ENCODE measurements at regions not wholly inside any gene's neighbourhood (a gene's known extent, or its start where the extent isn't known, plus 50 kb on each side); places are given as distances from the start of the nearest gene placed in this dataset.

DNA sequence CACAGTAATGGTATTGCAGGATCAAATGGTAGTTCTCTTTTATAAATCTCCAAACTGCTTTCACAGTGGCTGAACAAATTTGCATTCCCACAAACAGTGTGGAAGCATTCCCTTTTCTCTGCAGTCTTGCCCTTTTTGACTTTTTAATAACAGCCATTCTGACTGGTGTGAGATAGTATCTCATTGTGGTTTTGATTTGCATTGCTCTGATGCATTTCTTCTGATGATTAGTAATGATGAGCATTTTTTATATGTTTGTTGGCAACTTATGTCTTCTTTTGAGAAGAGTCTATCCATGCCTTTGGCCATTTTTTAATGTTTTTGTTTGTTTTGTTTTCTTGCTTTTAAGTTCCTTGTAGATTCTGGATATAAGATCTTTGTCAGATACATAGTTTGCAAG lies 316.1 kb upstream of the TMCO5A start:
- DNase-seq (ENCODE audit: low read depth in 1 of 2, low spot score in 1 of 2) = no peak
- Histone ChIP-seq H3K4me3 (replicated peaks; ENCODE audit: insufficient read depth, low read length) (no peak overlapping the region), H3K27ac (replicated peaks) (no peak overlapping the region), H3K27me3 (ENCODE audit: insufficient read depth, poor library complexity, severe bottlenecking) (no peaks in the 10 kb centered on the region)
- TF ChIP-seq, protein P1, sequence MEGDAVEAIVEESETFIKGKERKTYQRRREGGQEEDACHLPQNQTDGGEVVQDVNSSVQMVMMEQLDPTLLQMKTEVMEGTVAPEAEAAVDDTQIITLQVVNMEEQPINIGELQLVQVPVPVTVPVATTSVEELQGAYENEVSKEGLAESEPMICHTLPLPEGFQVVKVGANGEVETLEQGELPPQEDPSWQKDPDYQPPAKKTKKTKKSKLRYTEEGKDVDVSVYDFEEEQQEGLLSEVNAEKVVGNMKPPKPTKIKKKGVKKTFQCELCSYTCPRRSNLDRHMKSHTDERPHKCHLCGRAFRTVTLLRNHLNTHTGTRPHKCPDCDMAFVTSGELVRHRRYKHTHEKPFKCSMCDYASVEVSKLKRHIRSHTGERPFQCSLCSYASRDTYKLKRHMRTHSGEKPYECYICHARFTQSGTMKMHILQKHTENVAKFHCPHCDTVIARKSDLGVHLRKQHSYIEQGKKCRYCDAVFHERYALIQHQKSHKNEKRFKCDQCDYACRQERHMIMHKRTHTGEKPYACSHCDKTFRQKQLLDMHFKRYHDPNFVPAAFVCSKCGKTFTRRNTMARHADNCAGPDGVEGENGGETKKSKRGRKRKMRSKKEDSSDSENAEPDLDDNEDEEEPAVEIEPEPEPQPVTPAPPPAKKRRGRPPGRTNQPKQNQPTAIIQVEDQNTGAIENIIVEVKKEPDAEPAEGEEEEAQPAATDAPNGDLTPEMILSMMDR (IDR thresholded peaks at IDR 0.05; ENCODE audit: insufficient read depth, low read length) = no peak
- no peak for TF ChIP-seq POLR2AphosphoS5 (IDR thresholded peaks at IDR 0.05; ENCODE audit: low read depth)
- no peak for TF ChIP-seq GABPA (IDR thresholded peaks at IDR 0.05; ENCODE audit: low read depth)

DNA sequence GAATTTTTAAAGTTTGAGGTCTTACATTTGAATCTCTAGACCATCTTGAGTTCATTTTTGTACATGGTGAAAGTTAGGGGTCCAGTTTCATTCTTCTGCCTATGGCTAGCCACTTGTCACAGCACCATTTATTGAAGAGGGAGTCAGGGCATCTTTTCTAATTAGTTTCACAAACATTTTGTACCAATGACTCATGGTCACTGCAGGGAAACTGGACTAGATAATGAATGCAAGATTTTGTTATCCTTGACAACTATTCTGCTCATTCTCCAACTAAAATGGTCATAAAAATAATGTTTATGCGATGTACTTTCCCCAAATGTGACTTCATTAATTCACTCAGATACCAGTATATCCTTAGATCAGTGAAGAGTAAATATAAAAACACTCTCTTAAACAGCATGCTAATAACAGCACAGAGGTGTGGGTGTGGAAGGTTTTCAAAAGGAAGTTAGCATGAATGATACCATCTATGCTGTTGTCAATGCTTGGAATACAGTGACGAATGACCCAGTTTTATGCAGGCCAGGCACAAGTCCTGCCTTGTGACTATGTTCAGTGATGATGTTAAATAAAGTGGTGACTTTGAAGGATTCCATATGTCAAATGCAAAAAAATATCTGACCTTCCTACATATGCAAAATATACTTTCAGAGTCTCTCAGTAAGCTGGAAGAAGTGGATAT lies 314.9 kb upstream of the TMCO5A start:
- Histone ChIP-seq H3K27ac (replicated peaks) (no peak overlapping the region), H3K27me3 (ENCODE audit: insufficient read depth, poor library complexity, severe bottlenecking) (no peaks in the 10 kb centered on the region), H3K4me3 (replicated peaks; ENCODE audit: insufficient read depth, low read length) (no peak overlapping the region)
- TF ChIP-seq, protein P2, sequence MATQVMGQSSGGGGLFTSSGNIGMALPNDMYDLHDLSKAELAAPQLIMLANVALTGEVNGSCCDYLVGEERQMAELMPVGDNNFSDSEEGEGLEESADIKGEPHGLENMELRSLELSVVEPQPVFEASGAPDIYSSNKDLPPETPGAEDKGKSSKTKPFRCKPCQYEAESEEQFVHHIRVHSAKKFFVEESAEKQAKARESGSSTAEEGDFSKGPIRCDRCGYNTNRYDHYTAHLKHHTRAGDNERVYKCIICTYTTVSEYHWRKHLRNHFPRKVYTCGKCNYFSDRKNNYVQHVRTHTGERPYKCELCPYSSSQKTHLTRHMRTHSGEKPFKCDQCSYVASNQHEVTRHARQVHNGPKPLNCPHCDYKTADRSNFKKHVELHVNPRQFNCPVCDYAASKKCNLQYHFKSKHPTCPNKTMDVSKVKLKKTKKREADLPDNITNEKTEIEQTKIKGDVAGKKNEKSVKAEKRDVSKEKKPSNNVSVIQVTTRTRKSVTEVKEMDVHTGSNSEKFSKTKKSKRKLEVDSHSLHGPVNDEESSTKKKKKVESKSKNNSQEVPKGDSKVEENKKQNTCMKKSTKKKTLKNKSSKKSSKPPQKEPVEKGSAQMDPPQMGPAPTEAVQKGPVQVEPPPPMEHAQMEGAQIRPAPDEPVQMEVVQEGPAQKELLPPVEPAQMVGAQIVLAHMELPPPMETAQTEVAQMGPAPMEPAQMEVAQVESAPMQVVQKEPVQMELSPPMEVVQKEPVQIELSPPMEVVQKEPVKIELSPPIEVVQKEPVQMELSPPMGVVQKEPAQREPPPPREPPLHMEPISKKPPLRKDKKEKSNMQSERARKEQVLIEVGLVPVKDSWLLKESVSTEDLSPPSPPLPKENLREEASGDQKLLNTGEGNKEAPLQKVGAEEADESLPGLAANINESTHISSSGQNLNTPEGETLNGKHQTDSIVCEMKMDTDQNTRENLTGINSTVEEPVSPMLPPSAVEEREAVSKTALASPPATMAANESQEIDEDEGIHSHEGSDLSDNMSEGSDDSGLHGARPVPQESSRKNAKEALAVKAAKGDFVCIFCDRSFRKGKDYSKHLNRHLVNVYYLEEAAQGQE (IDR thresholded peaks at IDR 0.05; ENCODE audit: insufficient replicate concordance, low read depth) = no peak
- TF ChIP-seq POLR2AphosphoS5 (IDR thresholded peaks at IDR 0.05; ENCODE audit: low read depth) (no peak), GABPA (IDR thresholded peaks at IDR 0.05; ENCODE audit: low read depth) (no peak)
- DNase-seq (ENCODE audit: low read depth in 1 of 2, low spot score in 1 of 2) = no peak

DNA sequence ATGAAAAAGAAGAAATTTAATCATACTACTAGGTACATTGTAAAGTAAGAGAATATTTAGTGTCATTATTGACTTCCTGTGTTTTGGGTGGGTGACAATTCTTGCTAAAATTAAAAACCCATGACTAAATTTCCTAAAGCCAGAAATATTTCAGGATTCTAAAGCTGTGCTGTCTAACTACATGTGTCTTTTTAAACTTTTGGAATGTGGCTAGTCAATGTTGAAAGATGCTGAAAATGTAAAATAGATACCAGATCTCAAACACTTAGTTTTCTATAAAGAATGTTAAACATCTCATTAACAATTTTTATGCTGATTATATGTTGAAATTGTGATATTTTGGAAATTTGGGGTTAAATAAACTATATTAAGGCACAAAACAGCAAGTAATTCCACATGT lies 308.9 kb upstream of the TMCO5A start:
- TF ChIP-seq GABPA (IDR thresholded peaks at IDR 0.05; ENCODE audit: low read depth) = no peak
- TF ChIP-seq, protein P2 (IDR thresholded peaks at IDR 0.05; ENCODE audit: insufficient replicate concordance, low read depth) = no peak
- no peak for TF ChIP-seq SPI1 (IDR thresholded peaks at IDR 0.05; ENCODE audit: borderline replicate concordance, low read depth)
- TF ChIP-seq POLR2AphosphoS5 (IDR thresholded peaks at IDR 0.05; ENCODE audit: low read depth) = no peak
- TF ChIP-seq, protein P1 (IDR thresholded peaks at IDR 0.05; ENCODE audit: insufficient read depth, low read length) = no peak
- Histone ChIP-seq H3K27me3 (ENCODE audit: insufficient read depth, poor library complexity, severe bottlenecking) (no peaks in the 10 kb centered on the region), H3K4me3 (replicated peaks; ENCODE audit: insufficient read depth, low read length) (no peak overlapping the region), H3K27ac (replicated peaks) (no peak overlapping the region)
- DNase-seq (ENCODE audit: low read depth in 1 of 2, low spot score in 1 of 2) = no peak

DNA sequence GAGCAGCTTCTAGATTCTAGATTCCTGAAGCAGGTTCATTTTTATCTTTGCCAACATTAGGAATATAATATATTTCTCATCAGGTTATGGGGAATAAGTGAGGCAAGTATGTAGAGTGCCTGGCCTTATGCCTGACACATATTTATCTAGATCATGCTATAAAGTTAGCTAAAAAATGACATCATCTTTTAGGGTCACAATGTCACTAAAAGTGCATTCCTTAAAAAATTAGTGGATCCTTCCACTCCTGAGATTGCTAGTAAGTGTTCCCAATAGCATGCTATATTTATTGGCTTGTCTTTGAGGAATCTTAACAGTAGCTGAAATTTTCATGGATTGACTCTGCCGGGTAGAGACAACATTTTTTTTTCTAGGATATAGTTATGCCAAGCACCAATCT lies 305.9 kb upstream of the TMCO5A start:
- Histone ChIP-seq H3K4me3 (replicated peaks; ENCODE audit: insufficient read depth, low read length) (no peak overlapping the region), H3K27me3 (ENCODE audit: insufficient read depth, poor library complexity, severe bottlenecking) (no peaks in the 10 kb centered on the region), H3K27ac (replicated peaks) (no peak overlapping the region)
- TF ChIP-seq, protein P2 (IDR thresholded peaks at IDR 0.05; ENCODE audit: insufficient replicate concordance, low read depth) = no peak
- TF ChIP-seq, protein P1 (IDR thresholded peaks at IDR 0.05; ENCODE audit: insufficient read depth, low read length) = no peak
- TF ChIP-seq POLR2AphosphoS5 (IDR thresholded peaks at IDR 0.05; ENCODE audit: low read depth) (no peak), GABPA (IDR thresholded peaks at IDR 0.05; ENCODE audit: low read depth) (no peak), SPI1 (IDR thresholded peaks at IDR 0.05; ENCODE audit: borderline replicate concordance, low read depth) (no peak)
- DNase-seq (ENCODE audit: low read depth in 1 of 2, low spot score in 1 of 2) = no peak

Data from HL-60 (cell line).